Activated gamma-delta T cell treated with Interleukin-2 at 50 U/mL for 16 hours (primary cell): ENCODE measurements at regions not wholly inside any gene's neighbourhood (a gene's known extent, or its start where the extent isn't known, plus 50 kb on each side); places are given as distances from the start of the nearest gene placed in this dataset.
"Not testable (repeated sequence)": the region's sequence is repeated elsewhere in the genome, so short reads cannot be mapped to it uniquely, and the experiment has no call there.

Experiments
- DNase-seq: peaks from one replicate; pipeline ENCODE4 v3.0.0-alpha.2; 2020

DNA sequence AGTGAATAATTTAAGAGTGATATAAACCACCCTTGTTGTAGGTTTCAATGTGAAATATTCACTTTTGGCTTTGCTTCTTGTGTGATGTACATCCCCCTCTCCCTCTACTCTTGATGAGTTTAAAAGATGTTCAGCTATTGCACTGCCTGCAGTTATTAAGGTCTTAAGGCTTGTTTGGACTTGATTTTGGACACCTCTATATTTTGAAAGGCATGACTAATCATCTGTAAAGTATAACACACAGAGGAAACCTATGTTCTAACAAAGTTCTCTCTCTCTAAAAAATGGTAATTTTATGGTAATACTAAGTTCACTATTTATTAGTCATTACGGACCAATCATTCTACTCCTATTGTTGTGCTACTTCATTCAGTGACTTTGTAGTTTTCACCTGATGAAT, 1719.9 kb downstream of the GRIK2 start:
- no peak for DNase-seq

DNA sequence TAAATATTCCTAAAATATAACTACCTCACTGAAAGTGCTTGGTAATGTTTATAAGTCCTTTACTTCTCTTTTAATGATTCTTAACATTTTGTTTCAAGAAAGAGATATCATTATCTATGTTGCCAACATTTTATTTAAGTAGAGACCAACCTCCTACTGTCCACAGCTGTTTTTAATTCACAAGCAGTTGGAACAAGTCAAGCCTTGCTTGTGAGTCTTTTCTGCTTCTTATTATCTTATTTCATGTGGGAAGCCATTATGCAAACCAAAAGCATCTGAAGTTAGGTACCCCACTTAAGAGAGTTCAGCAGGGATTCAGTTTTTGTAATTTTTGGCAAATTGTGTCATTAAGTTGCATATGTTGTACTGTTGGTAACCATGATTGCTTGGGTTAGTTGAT, 1714.5 kb downstream of the GRIK2 start:
- no peak for DNase-seq

DNA sequence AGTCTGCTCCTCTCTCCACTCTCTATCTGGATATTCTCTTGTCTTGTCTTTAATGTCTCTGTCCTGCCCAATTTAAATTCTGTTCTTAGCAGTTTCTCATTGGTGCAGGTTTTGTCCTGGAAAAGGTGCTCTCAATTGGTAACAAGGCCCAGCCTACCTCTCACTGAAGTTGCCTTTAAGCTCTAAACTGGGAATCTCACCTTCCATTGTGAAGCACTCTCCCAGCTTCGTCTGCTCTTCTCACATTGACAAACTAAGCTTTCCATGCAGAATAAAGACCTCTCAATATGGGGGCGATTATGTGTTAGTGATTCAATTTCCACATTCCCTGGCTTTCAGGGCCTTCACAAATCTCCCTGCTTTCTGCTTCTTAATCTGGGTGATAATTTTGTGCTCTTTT, 1712.2 kb downstream of the GRIK2 start:
- no peak for DNase-seq

DNA sequence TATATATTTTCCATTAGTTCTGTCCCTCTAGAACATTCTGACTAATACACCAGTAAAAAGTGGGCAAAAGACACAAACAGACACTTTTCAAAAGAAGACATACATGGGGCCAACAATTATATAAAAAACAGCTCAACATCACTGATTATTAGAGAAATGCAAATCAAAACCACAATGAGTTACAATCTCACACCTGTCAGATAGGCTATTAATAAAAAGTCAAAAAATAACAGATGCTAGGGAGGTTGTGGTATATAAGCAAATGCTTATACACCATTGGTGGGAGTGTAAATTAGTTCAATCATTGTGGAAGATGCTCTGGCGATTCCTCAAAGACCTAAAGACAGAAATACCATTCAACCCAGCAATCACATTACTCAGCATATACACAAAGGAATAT, 1707.8 kb downstream of the GRIK2 start:
- DNase-seq: no peak

DNA sequence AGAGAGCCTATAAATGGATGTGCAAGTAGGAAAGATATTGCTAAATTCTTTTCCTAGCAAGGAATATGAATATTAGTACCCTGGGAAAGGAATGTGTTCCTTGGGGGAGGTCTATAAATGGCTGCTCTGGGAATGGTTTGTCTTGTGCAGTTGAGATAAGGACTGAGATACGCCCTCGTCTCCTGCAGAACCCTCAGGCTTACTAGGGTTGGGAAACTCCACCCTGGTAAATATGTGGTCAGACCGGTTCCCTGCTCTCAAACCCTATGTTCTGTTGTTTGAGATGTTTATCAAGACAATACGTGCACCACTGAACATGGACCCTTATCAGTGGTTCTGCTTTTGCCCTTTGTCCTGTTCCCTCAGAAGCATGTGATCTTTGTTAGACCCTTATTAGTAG, 1698.9 kb downstream of the GRIK2 start:
- not testable (repeated sequence) for DNase-seq

DNA sequence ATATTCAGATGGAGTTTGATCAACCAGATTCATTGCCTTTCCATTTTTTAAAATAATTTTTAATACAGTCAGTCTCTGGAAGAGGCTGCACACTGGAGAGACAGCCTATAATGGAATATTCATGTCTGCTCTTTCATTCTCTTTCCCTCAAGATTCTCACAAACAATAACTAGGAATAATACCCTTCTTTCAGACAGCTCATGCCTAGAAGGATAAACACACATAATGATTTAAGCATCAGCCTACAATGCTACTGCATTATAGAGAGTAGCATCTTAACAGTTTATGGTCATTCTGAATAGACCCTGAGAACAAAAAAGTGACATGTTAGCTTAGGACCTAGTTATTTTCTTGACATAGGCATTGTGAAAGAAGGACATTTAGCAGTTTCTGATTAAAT, 1692.3 kb downstream of the GRIK2 start:
- no peak for DNase-seq

DNA sequence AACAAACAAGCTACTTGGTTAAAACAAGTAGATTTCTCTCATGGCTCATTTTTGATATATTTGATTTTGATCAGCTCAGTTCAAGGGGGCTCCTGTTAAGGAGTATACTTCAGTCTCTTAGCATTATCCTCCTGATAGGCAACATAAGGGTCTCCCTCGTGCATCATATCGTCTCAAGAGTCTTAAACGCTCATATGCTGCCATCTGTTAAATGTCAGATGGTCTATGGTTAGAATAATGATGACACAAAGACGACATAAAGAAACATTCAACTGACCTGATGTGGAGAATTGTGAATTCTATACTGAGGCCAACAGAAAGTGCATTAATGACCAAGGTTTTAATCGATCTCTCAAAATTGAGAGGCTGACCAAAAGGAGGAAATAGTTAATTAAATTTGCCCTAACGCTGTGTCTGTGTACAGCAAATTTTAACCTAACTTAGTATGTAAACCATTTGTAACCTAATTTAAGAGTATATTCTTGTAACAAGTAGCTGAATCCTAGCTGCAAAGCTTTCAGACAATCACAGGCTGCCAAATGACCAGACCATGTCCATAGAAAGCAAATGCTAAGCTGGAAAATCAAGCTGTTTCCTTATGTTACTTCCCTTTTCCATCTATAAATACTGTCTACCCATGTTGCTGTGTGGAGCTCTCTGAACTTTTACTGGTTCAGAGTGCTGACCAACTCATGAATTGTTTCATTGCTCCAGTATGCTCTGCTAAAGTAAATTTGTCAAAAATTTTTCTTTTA, 1688.5 kb downstream of the GRIK2 start:
- no peak for DNase-seq

DNA sequence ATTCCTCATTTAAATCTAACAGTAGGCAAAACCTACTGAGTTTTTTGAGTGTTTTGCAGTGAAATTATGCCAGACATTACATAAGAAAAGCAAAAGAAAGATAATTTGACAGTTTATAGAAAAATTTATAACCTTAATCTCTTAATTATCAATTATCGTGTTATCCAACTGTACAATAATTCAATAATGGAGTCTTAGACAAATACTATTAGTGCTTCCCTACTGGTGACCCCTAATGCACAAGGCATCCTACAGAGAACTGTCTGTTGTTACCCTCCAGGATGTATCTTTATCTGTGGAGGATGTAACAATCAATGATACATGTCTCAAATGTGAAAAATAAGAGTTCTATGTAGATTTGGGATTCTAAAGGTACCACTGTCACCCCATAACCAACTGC, 1687.6 kb downstream of the GRIK2 start:
- no peak for DNase-seq

DNA sequence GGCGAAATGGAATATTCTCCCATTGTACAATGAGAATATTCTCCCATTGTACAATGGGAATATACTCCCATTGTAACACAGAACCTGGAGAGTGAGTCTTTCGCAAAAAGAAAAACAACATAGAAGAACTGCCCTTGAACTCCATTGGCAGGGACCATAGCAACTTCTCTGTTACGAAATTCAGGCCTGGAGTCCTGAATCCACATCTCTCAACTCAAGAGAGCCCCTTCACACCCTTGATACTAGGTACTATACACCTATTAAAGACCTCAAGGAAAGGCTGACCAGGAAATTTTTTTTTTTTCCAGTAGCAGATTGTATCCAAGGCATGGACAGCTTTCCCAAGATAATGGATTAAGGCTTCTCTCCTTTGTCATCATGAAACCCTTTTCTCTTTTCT, 1687.0 kb downstream of the GRIK2 start:
- no peak for DNase-seq

DNA sequence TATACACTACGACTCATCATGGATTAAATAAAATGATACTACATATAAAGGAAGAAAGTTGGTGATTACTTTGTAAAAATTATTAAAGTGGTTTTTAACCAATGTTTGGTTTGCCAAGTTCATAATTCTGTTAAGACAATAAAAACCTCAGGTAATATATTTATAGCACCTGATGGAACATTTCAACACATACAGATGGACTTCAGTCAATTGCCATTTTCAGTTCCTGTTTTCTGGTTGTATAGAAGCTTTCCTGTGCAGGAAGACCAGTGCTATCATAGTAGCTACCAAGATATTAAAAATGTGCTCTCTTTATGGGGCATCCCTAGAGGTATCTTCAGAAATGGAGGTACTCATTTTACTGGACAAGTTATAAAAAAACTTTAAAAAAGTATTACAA, 1686.4 kb downstream of the GRIK2 start:
- DNase-seq: no peak

DNA sequence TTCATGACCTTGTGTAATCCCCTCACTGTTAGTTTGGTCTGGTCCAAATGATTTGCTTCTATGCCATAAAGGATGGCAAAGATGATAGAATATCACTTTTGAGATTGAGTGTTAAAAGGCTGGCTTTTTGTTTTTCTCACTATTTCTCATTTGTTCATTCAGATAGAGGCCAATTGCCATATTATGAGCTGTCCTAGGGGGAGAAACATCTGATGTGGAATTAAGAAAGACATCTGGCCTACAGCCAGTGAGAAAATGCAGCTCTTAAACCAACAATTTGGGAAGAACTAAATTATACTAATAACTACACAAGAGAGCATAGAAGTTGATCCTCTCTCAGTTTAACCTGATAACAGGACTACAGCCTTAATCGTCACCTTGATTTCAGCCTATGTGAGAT, 1668.6 kb downstream of the GRIK2 start:
- DNase-seq: no peak

DNA sequence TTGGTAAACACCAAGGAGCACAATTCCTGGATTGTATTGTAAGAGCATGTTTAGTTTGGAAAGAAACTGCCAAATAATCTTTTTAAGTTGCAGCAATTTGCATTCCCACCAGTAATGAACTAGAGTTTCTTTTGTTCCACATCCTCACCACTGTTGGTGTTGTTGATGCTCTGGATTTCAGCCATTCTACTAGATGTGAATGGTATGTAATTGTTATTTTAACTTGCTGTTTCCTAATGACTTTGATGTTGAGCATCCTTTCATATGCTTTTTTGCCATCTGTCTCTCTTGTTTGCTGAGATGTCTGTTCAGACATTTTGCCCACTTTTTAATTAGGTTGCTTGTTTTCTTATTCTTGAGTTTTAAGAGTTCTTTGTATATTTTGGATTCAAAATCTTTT, 1654.1 kb downstream of the GRIK2 start:
- no peak for DNase-seq

DNA sequence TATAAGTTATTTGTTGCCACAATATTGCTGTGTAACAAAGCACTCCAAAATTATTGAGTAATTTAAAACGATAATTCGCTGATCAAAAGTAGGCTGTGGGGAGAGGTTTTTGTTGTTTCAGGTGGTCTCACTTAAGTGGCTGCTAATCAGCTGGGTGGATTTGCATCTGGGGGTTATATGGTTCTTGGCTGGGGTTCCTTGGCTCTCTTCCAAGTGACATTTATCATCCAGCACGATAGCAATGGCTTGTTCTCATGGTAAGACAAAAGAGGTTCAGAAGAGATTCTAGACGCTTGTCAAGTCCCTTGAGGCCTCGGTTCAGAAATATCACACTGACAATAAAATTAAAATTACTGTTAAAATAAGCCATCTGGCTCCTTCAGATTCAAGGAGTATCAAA, 1648.8 kb downstream of the GRIK2 start:
- no peak for DNase-seq

DNA sequence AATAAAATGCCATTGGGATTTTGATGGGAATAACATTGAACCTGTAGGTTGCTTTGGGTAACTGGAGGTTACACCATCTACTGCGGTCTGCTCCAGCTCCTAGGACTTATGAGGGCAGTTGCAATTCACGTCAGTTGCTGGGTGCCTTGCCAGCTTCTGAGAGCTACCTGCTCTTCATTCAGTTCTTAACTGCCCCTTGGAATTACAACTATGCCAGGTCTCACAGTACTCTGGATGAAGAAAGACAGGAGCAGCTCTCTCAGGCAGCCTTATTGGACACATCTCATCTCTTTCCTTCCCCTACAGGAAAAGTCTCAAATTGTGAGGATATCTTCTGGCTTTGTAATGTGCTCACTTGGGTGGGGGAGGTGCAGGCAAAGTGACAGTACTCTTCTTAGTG, 1643.3 kb downstream of the GRIK2 start:
- no peak for DNase-seq

DNA sequence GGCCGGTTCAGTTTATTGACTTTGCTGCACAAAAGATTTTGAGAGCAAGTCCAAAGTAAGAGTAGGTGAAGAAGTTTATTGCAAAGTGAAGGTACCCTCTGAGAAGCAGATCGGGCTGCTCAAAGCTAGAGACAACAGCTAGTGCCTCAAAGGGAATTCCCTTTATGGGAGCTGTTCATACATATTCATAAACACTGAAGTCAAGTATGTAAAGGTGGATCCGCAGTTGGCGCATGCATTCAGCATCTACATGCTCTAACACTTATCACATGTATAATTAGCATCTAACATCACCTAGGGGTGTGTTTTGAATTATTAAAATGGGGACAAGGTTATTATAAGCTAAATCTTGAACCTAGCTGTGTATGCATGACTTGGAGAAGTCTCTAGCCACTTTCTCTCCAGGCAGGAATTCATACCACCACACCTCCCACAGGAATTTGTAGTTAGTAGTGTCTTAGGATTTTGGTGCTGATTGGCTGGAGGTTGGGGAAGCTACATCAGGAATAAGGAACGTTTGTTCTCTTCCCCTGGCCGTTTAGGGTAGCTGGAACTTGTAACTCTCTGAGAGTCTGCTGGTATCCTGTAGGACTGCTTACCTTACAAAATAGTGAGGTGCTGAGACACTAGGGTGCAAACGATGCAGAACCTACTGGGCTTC, 1633.9 kb downstream of the GRIK2 start:
- no peak for DNase-seq

DNA sequence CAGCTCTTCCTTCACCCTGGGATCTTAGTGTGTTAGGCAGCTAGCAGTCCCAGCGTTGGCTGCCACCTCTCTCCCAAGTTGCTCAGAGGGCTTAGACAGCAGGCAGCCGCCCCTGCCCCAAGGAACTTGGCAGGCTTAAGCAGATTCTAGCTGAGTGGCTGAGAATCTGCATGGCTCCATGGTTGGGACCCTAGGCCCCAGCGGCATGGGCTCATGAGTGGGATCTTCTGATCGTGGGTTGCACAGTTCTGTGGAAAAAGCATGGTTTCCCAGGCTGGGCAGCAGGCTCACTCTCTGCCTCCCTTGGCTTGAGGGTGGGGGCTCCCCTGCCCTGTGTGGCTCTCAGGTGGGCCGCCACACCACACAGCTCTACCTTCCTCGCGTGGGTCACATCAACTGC, 1624.9 kb downstream of the GRIK2 start:
- DNase-seq: no peak

DNA sequence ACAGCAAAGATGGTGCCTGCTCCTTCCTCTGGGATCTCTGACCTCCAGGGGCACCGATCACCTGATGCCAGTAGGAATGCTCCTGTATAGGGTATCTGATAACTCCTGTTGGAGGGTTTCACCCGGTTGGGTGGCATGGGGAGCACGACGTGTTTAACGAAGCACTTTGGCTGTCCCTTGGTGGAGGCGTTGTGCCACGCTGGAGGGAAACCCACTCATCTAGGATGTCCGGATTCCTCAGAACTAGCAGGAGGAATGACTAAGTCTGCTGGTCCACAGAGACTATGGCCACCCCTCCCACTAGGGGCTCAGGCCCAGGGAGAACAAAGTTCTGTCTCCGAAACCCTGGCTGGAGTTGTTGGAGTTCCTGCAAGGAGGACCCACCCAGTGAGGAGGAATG, 1624.4 kb downstream of the GRIK2 start:
- DNase-seq: no peak

DNA sequence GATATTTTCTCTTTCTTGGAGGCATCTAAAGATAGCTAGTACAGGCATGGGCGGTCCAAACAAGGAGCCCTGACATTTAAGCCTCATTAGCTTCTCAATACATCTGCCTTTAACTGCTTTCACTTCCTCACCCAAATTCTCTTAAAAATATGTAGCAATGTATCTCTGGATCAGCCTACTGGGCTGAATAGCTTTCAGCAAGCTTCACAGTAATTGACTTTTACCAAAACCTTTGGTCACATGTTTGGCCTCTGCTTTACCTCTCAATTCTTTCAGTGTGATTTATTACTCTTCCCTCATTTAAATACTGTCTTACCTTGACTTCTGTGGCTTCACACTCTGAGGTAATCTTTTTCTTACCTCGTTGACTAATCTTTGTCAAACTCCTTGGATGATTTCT, 1618.1 kb downstream of the GRIK2 start:
- DNase-seq: no peak

DNA sequence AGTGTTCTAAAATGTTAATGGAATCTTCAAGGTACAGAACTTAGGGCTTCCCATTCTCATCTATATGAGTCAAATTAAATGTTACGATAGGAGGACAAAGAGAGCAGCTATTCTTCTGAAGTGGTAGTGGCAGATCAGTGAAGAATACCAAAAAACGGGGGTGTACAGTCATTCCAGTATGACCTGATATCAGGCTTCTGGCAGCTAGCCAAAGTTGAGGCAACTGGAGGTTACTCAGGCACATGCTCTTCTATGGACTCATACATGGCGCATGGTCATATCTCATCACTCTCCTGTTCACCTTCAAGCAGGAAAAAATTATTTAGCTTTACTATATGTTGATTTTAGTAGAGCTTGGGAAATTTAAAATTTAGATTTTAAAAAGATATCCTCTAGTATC, 1608.8 kb downstream of the GRIK2 start:
- DNase-seq: no peak

DNA sequence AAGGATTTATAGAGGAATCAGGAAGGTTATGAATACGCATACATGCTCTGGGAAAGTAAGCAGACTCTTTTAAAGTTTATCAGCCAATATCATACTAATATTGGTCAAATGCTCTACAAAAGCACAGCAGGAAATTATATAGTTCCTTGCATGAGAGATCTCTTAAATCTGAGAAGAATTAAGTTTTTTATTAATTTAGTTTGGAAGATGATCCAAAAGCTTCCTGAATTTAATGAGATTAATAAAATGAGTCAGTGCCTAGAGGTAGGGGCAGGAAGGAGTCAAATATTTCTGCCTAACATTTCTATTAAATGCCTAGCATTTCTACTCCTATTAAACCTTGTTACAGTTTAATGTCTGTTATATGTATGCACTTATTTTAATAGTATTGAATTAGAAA, 1608.2 kb downstream of the GRIK2 start:
- no peak for DNase-seq

DNA sequence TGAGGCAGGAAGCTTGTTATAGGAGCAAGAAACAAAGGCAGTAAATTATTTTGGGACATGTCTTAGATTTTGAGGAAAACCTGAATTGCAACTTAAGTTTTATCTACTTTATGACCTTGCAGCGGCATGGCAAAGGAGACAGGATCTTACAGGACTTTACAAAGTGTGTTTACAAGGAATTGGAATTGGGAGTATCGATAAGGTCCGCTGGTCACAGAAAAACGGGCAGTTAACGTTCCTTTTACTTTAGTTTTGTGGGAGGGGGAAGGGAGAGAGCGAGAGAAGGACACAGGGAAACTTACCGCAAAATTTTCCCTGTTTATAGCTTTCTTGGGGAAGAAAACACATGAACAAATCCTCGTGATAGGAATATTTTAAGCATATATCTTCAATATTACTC, 1607.2 kb downstream of the GRIK2 start:
- no peak for DNase-seq

DNA sequence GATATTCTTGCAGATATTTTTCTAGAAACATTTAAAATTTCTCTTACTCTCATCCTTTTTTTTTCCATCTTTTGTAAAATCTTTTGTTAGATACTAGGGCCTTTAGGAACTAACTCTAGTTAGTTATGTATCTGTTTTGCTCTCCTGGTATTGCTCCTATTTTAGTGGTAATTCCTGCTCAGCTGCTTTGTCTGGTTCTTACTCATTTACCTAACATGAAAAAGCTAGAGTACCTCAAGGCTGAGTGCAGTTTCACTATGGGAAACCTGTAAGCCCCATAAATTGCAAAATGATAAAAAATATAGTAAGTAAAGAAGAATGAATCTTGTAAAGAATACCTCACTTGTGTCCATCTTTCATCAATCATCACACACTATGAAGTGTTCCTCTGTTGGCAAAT, 1602.0 kb downstream of the GRIK2 start:
- no peak for DNase-seq

DNA sequence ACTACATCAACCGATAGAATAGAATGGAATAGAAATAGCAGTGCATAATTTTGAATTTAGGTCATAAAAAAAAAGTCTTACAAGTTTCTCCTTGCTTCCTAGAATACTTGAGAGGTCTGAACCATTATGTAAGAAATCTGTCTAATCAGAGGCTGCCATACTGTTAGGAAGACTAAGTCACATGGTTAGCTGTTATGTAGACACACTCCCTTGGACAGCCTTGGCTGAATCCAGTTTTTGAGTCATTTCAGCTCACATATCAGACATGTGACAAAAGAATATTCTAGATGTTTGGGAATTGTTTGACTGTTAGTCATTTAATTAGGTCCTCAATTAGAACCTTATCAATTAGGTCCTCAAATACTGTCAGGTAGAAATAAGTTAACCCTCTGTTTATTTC, 1601.4 kb downstream of the GRIK2 start:
- DNase-seq: no peak

DNA sequence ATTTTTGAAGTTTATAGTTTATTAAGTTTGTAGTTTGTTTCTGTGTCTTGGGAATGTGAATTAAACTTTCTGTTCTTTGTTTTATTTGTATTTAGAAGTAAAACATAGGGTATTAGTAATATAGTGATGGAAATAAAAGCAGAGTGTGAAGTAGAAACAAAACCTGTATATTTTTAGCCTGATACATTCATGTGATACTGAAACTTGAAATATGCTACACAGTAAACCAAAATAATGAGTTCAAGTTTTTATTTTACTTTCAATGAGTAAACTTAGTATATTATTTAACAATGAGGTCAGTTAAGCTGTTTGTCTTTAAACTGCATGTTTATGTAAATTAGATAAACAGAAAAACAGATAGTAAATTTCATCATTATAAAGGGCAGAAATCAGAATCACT, 1592.6 kb downstream of the GRIK2 start:
- no peak for DNase-seq

DNA sequence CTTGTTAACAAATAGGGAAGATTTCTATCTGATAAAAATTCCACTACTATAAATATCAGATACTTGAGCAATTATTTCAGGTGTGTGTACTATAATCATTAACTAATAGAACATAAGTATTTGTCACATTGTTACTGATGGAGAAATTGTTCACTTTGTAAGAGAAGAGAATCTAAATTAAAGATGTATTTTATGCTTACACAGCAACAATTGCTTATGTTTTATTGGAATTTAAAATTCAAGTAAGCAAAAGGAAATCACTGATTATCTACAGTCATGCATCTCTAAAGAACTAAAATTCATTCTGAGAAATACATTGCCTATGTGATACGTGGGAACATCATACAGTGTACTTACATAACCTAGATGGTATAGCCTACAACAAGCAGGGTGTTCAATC, 1590.8 kb downstream of the GRIK2 start:
- no peak for DNase-seq
